ENCODE measurements at regions not wholly inside any gene's neighbourhood (a gene's known extent, or its start where the extent isn't known, plus 50 kb on each side); places are given as distances from the start of the nearest gene placed in this dataset.

- no peaks in the 10 kb centered on the region for H3K27me3 ChIP-seq (ENCODE audit: control insufficient read depth, insufficient read depth, low read length)
- no peak overlapping the region for H3K9ac ChIP-seq (ENCODE audit: low read length in 3 of 3)
- no peak for FAIRE-seq
- intact Hi-C loops (cut with DNase I) = no loop called here
- TF ChIP-seq CTCF (IDR thresholded peaks at IDR 0.05; ENCODE audit: borderline replicate concordance, extremely low read depth, insufficient read depth) = no peak
- H3K27ac ChIP-seq (ENCODE audit: low read depth in 2 of 2, low read length in 2 of 2) = no peak overlapping the region
- no peak for DNase-seq
- no peaks in the 10 kb centered on the region for H3K4me1 ChIP-seq (ENCODE audit: control insufficient read depth in 2 of 3, insufficient read depth in 2 of 3, low read depth in 1 of 3, low read length in 3 of 3)
- no peaks in the 10 kb centered on the region for H3K9me3 ChIP-seq (ENCODE audit: control insufficient read depth in 2 of 3, insufficient read depth in 1 of 3, low read length in 3 of 3)
- no peak overlapping the region for H3K4me3 ChIP-seq (ENCODE audit: low read length in 3 of 3)
- no peaks in the 10 kb centered on the region for H3K36me3 ChIP-seq (ENCODE audit: control insufficient read depth in 2 of 3, insufficient read depth in 3 of 3, low read length in 3 of 3)
Measured at GRCh38 chr12:105613269-105613668, 282.8 kb downstream of the C12orf75 start.

- no peaks in the 10 kb centered on the region for H3K4me1 ChIP-seq (ENCODE audit: control insufficient read depth in 2 of 3, insufficient read depth in 2 of 3, low read depth in 1 of 3, low read length in 3 of 3)
- no peaks in the 10 kb centered on the region for H3K27me3 ChIP-seq (ENCODE audit: control insufficient read depth, insufficient read depth, low read length)
- H3K36me3 ChIP-seq (ENCODE audit: control insufficient read depth in 2 of 3, insufficient read depth in 3 of 3, low read length in 3 of 3) = no peaks in the 10 kb centered on the region
- no peak for TF ChIP-seq CTCF (IDR thresholded peaks at IDR 0.05; ENCODE audit: borderline replicate concordance, extremely low read depth, insufficient read depth)
- no peaks in the 10 kb centered on the region for H3K9me3 ChIP-seq (ENCODE audit: control insufficient read depth in 2 of 3, insufficient read depth in 1 of 3, low read length in 3 of 3)
- DNase-seq = no peak
- H3K9ac ChIP-seq (ENCODE audit: low read length in 3 of 3) = no peak overlapping the region
- no peak overlapping the region for H3K4me3 ChIP-seq (ENCODE audit: low read length in 3 of 3)
- intact Hi-C loops (cut with DNase I) = no loop called here
- H3K27ac ChIP-seq (ENCODE audit: low read depth in 2 of 2, low read length in 2 of 2) = no peak overlapping the region
- no peak for FAIRE-seq
Measured at GRCh38 chr12:105613887-105614286, 283.4 kb downstream of the C12orf75 start.

- no peak overlapping the region for H3K27ac ChIP-seq (ENCODE audit: low read depth in 2 of 2, low read length in 2 of 2)
- no peak for DNase-seq
- H3K9ac ChIP-seq (ENCODE audit: low read length in 3 of 3) = no peak overlapping the region
- FAIRE-seq = no peak
- no peaks in the 10 kb centered on the region for H3K36me3 ChIP-seq (ENCODE audit: control insufficient read depth in 2 of 3, insufficient read depth in 3 of 3, low read length in 3 of 3)
- H3K4me3 ChIP-seq (ENCODE audit: low read length in 3 of 3) = no peak overlapping the region
- TF ChIP-seq CTCF (IDR thresholded peaks at IDR 0.05; ENCODE audit: borderline replicate concordance, extremely low read depth, insufficient read depth) = no peak
- H3K27me3 ChIP-seq (ENCODE audit: control insufficient read depth, insufficient read depth, low read length) = no peaks in the 10 kb centered on the region
- no peaks in the 10 kb centered on the region for H3K4me1 ChIP-seq (ENCODE audit: control insufficient read depth in 2 of 3, insufficient read depth in 2 of 3, low read depth in 1 of 3, low read length in 3 of 3)
- H3K9me3 ChIP-seq (ENCODE audit: control insufficient read depth in 2 of 3, insufficient read depth in 1 of 3, low read length in 3 of 3) = no peaks in the 10 kb centered on the region
- intact Hi-C loops (cut with DNase I) = no loop called here
Measured at GRCh38 chr12:105616971-105617540, 286.6 kb downstream of the C12orf75 start.

GRCh38 chr12:105622220-105622619 is 291.7 kb downstream of the C12orf75 start:
- H3K4me1 ChIP-seq (ENCODE audit: control insufficient read depth in 2 of 3, insufficient read depth in 2 of 3, low read depth in 1 of 3, low read length in 3 of 3) = no peaks in the 10 kb centered on the region
- no peaks in the 10 kb centered on the region for H3K27me3 ChIP-seq (ENCODE audit: control insufficient read depth, insufficient read depth, low read length)
- H3K9me3 ChIP-seq (ENCODE audit: control insufficient read depth in 2 of 3, insufficient read depth in 1 of 3, low read length in 3 of 3) = no peaks in the 10 kb centered on the region
- H3K36me3 ChIP-seq (ENCODE audit: control insufficient read depth in 2 of 3, insufficient read depth in 3 of 3, low read length in 3 of 3) = no peaks in the 10 kb centered on the region
- H3K9ac ChIP-seq (ENCODE audit: low read length in 3 of 3) = no peak overlapping the region
- H3K27ac ChIP-seq (ENCODE audit: low read depth in 2 of 2, low read length in 2 of 2) = no peak overlapping the region
- DNase-seq (peak in 1 of 5 donors; percentile 29), FAIRE-seq (no peak)
- H3K4me3 ChIP-seq (ENCODE audit: low read length in 3 of 3) = no peak overlapping the region
- no peak for TF ChIP-seq CTCF (IDR thresholded peaks at IDR 0.05; ENCODE audit: borderline replicate concordance, extremely low read depth, insufficient read depth)
- intact Hi-C loops (cut with DNase I) = no loop called here

All from kidney (tissue), 13 donors.